ENCODE measurements at regions not wholly inside any gene's neighbourhood (a gene's known extent, or its start where the extent isn't known, plus 50 kb on each side); places are given as distances from the start of the nearest gene placed in this dataset.

DNA sequence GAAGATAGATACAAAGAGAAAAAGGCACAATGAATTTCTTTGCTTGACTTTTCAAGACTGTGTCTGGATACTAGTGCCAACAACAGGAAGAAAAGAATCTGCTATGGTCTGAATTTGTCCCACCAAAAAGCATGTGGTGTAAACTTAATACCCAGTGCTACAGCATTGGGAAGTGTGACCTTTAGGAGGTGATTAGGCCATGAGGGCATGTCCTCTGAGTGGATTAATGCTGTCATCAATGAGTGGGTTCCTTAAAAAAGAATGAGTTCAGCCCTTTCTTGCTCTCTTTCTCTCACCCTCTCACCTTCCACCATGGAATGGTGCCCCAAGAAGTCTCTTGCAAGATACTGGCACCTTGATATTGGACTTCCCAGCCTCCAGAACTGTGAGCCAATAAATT lies 155.7 kb upstream of the GPRIN3 start:
- TF ChIP-seq POLR2A (IDR thresholded peaks at IDR 0.05) = no peak
- TF ChIP-seq, protein P1, sequence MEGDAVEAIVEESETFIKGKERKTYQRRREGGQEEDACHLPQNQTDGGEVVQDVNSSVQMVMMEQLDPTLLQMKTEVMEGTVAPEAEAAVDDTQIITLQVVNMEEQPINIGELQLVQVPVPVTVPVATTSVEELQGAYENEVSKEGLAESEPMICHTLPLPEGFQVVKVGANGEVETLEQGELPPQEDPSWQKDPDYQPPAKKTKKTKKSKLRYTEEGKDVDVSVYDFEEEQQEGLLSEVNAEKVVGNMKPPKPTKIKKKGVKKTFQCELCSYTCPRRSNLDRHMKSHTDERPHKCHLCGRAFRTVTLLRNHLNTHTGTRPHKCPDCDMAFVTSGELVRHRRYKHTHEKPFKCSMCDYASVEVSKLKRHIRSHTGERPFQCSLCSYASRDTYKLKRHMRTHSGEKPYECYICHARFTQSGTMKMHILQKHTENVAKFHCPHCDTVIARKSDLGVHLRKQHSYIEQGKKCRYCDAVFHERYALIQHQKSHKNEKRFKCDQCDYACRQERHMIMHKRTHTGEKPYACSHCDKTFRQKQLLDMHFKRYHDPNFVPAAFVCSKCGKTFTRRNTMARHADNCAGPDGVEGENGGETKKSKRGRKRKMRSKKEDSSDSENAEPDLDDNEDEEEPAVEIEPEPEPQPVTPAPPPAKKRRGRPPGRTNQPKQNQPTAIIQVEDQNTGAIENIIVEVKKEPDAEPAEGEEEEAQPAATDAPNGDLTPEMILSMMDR (IDR thresholded peaks at IDR 0.05) = no peak
- H3K4me3 ChIP-seq (replicated peaks in 1 of 3) = no peak overlapping the region
- H3K36me3 ChIP-seq = no peaks in the 10 kb centered on the region
- no peak overlapping the region for H3K27ac ChIP-seq
- intact Hi-C loops (cut with DNase I) = no loop called here
- no peaks in the 10 kb centered on the region for H3K4me1 ChIP-seq
- no peak for DNase-seq
- no peaks in the 10 kb centered on the region for H3K27me3 ChIP-seq
- no peaks in the 10 kb centered on the region for H3K9me3 ChIP-seq

GRCh38 chr4:89447543-89447942 lies 139.9 kb upstream of the GPRIN3 start:
- intact Hi-C loops (cut with DNase I) = no loop called here
- H3K4me1 ChIP-seq = no peaks in the 10 kb centered on the region
- TF ChIP-seq POLR2A (IDR thresholded peaks at IDR 0.05) = no peak
- TF ChIP-seq, protein P1 (IDR thresholded peaks at IDR 0.05) = no peak
- H3K27ac ChIP-seq = no peak overlapping the region
- H3K36me3 ChIP-seq = no peaks in the 10 kb centered on the region
- no peaks in the 10 kb centered on the region for H3K27me3 ChIP-seq
- H3K4me3 ChIP-seq (replicated peaks in 1 of 3) = no peak overlapping the region
- no peaks in the 10 kb centered on the region for H3K9me3 ChIP-seq
- WGBS, 2 donors = 90 to 94% methylated on average over 1 of the region's 1 CpG
- no peak for DNase-seq

DNA sequence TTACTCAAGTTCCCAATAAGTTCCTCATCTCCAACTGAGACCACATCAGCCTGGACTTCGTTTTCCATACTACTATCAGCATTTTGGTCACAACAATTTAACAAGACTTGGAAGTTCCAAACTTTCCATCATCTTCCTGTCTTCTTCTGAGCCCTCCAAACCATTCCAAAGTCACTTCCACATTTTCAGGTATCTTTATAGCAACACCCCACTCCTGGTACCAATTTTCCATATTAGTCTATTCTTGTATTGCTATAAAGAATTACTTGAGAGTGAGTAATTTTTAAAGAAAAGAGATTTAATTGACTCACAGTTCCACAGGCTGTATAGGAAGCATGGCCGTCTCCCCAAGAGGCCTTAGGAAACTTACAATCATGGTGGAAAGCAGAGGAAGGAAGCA lies 138.6 kb upstream of the GPRIN3 start:
- Histone ChIP-seq H3K4me1 (no peaks in the 10 kb centered on the region), H3K9me3 (no peaks in the 10 kb centered on the region), H3K27ac (no peak overlapping the region), H3K27me3 (no peaks in the 10 kb centered on the region), H3K4me3 (replicated peaks in 1 of 3) (no peak overlapping the region), H3K36me3 (no peaks in the 10 kb centered on the region)
- intact Hi-C loops (cut with DNase I) = no loop called here
- TF ChIP-seq, protein P1 (IDR thresholded peaks at IDR 0.05) = no peak
- TF ChIP-seq POLR2A (IDR thresholded peaks at IDR 0.05) = no peak
- DNase-seq = no peak
- 81 to 90% methylated on average over 2 of the region's 2 CpGs for WGBS, 2 donors

- H3K27me3 ChIP-seq = no peaks in the 10 kb centered on the region
- H3K4me1 ChIP-seq = no peaks in the 10 kb centered on the region
- WGBS, 2 donors = 85 to 88% methylated on average over 2 of the region's 2 CpGs
- no peak overlapping the region for H3K27ac ChIP-seq
- DNase-seq = no peak
- H3K4me3 ChIP-seq (replicated peaks in 1 of 3) = no peak overlapping the region
- TF ChIP-seq, protein P1 (IDR thresholded peaks at IDR 0.05) = no peak
- TF ChIP-seq POLR2A (IDR thresholded peaks at IDR 0.05) = no peak
- H3K36me3 ChIP-seq = no peaks in the 10 kb centered on the region
- intact Hi-C loops (cut with DNase I) = loop anchor here (10.0 kb wide), 1 partner anchor 185 kb away; no protein-coding TSS in a partner anchor
- no peaks in the 10 kb centered on the region for H3K9me3 ChIP-seq
These were observed 131.9 kb upstream of the GPRIN3 start for GRCh38 chr4:89439533-89439932.

- Histone ChIP-seq H3K27ac (no peak overlapping the region), H3K4me1 (no peaks in the 10 kb centered on the region), H3K4me3 (replicated peaks in 1 of 3) (no peak overlapping the region), H3K27me3 (no peaks in the 10 kb centered on the region), H3K9me3 (no peaks in the 10 kb centered on the region), H3K36me3 (no peaks in the 10 kb centered on the region)
- DNase-seq = peak; percentile 27 to 44
- whole genome bisulfite sequencing, 2 donors = 65 to 68% methylated on average over 14 of the region's 14 CpGs
- TF ChIP-seq, protein P1 (IDR thresholded peaks at IDR 0.05) = peak in 4 of 6 experiments; percentile 34 to 47 (median 40)
- no peak for TF ChIP-seq POLR2A (IDR thresholded peaks at IDR 0.05)
- intact Hi-C loops (cut with DNase I) = loop anchor here (10.0 kb wide), 1 partner anchor 183 kb away; no protein-coding TSS in a partner anchor
These were observed 130.7 kb upstream of the GPRIN3 start for GRCh38 chr4:89438102-89438831.

All from thyroid gland (tissue), 4 donors.